ENCODE measurements at regions not wholly inside any gene's neighbourhood (a gene's known extent, or its start where the extent isn't known, plus 50 kb on each side); places are given as distances from the start of the nearest gene placed in this dataset.

DNA sequence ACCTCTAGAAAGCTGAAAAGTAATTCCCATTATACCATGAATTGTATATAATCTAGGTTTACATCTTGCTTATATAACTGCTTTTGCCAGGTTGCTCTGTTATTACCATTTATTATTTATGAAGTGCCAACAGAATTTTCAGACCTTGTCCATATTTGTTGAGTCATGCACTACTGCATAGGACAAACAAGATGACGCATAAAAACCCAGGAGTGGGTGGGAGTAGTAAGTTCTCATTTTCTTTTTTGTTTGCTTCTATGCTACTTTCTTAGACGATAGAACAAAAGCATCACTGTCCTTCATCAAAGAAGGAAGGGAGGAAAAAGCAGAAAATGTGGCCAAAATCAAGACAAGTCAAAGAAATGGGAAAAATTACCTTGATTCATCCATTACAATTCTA is 119.0 kb upstream of the RASSF8 start:
- TF ChIP-seq, protein P1, sequence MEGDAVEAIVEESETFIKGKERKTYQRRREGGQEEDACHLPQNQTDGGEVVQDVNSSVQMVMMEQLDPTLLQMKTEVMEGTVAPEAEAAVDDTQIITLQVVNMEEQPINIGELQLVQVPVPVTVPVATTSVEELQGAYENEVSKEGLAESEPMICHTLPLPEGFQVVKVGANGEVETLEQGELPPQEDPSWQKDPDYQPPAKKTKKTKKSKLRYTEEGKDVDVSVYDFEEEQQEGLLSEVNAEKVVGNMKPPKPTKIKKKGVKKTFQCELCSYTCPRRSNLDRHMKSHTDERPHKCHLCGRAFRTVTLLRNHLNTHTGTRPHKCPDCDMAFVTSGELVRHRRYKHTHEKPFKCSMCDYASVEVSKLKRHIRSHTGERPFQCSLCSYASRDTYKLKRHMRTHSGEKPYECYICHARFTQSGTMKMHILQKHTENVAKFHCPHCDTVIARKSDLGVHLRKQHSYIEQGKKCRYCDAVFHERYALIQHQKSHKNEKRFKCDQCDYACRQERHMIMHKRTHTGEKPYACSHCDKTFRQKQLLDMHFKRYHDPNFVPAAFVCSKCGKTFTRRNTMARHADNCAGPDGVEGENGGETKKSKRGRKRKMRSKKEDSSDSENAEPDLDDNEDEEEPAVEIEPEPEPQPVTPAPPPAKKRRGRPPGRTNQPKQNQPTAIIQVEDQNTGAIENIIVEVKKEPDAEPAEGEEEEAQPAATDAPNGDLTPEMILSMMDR (IDR thresholded peaks at IDR 0.05), result no peak
- TF ChIP-seq EP300 (IDR thresholded peaks at IDR 0.05) (no peak), POLR2A (IDR thresholded peaks at IDR 0.05; ENCODE audit: low read depth) (no peak)

Data from esophagus muscularis mucosa (tissue), 4 donors.